AG09319 (cell line): ENCODE measurements at regions not wholly inside any gene's neighbourhood (a gene's known extent, or its start where the extent isn't known, plus 50 kb on each side); places are given as distances from the start of the nearest gene placed in this dataset.

ENCODE experiments used
- DNase-seq: peaks from one replicate; pipeline ENCODE4 v3.0.0-alpha.2; 2010; ENCODE audit warnings: low read depth; ENCODE audit errors: extremely low read depth
- CTCF ChIP-seq: IDR thresholded peaks from 2 replicates; pipeline ENCODE4 v1.5.1; 2011; ENCODE audit warnings: low read depth, mild to moderate bottlenecking, inconsistent platforms, low read length, moderate library complexity

GRCh38 chr20:1711266-1711665, 53.7 kb upstream of the SIRPG start:
- no peak for TF ChIP-seq CTCF
- DNase-seq, result no peak

- TF ChIP-seq CTCF, result no peak
- no peak for DNase-seq
These were observed 52.9 kb upstream of the SIRPG start for GRCh38 chr20:1710484-1710883.

- DNase-seq, result no peak
- no peak for TF ChIP-seq CTCF
These were observed 50.2 kb upstream of the SIRPG start for GRCh38 chr20:1707588-1708449.
